ENCODE measurements at regions not wholly inside any gene's neighbourhood (a gene's known extent, or its start where the extent isn't known, plus 50 kb on each side); places are given as distances from the start of the nearest gene placed in this dataset.
"Not testable (repeated sequence)": the region's sequence is repeated elsewhere in the genome, so short reads cannot be mapped to it uniquely, and the experiment has no call there.

DNA sequence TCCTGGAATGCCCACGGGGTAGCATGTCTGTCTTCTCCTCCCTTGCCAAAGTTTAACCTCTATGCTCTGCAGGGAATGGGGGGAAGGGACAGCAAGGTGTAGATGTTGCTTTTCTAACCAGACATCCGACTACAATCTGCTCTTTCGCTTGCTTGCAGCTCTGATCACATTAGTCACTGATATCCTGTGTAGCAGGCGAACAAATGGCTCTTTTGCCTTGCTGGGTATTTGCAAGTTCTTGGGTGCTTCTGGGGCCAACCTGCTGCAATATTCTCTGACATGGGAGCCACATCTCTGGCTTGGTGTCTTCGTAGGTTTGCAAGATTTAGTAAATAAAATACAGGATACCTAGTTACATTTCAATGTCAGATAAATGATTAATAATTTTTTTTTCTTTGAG, 190.0 kb downstream of the ASB1 start:
- Histone ChIP-seq H2BK120ac (ENCODE audit: insufficient read depth, low read length, poor library complexity) (no peak overlapping the region), H3K14ac (ENCODE audit: low read length) (no peak overlapping the region), H3K27ac (ENCODE audit: low read depth, low read length) (no peak overlapping the region), H4K91ac (ENCODE audit: low read depth, low read length) (no peak overlapping the region), H3K79me2 (ENCODE audit: control insufficient read depth, insufficient read depth, low read length, poor library complexity) (no peaks in the 10 kb centered on the region), H3K9me3 (ENCODE audit: insufficient read depth, low read depth, low read length) (peaks cover 2% of the 10 kb centered on the region), H2BK5ac (ENCODE audit: low read depth, low read length, poor library complexity) (no peak overlapping the region), H3K27me3 (ENCODE audit: insufficient read depth, low read length) (no peaks in the 10 kb centered on the region), H2BK12ac (ENCODE audit: low read length) (no peak overlapping the region), H4K12ac (ENCODE audit: low read depth, low read length) (no peak overlapping the region), H3K18ac (ENCODE audit: low read length) (no peak overlapping the region), H3K36me3 (ENCODE audit: control insufficient read depth in 1 of 2, insufficient read depth in 2 of 2, low read length in 2 of 2) (no peaks in the 10 kb centered on the region), H3K9ac (ENCODE audit: low read length) (no peak overlapping the region), H3K4me2 (ENCODE audit: low read length) (no peak overlapping the region), H2AK5ac (ENCODE audit: low read length) (no peak overlapping the region), H4K8ac (ENCODE audit: low read depth, low read length) (no peak overlapping the region), H3K79me1 (ENCODE audit: low read length) (no peaks in the 10 kb centered on the region), H3K23ac (ENCODE audit: low read length) (no peak overlapping the region), H3K4me1 (ENCODE audit: control insufficient read depth in 1 of 2, insufficient read depth in 2 of 2, low read length in 2 of 2) (no peaks in the 10 kb centered on the region), H2AFZ (ENCODE audit: insufficient read depth, low read length, poor library complexity) (no peak overlapping the region), H3K4me3 (ENCODE audit: low read depth, low read length) (no peak overlapping the region), H3K4ac (ENCODE audit: low read depth, low read length) (no peak overlapping the region)
- no CpG with 5 or more reads among the region's 5 CpGs for WGBS (ENCODE audit: extremely low coverage, insufficient coverage, insufficient read length)
- no peak for DNase-seq

DNA sequence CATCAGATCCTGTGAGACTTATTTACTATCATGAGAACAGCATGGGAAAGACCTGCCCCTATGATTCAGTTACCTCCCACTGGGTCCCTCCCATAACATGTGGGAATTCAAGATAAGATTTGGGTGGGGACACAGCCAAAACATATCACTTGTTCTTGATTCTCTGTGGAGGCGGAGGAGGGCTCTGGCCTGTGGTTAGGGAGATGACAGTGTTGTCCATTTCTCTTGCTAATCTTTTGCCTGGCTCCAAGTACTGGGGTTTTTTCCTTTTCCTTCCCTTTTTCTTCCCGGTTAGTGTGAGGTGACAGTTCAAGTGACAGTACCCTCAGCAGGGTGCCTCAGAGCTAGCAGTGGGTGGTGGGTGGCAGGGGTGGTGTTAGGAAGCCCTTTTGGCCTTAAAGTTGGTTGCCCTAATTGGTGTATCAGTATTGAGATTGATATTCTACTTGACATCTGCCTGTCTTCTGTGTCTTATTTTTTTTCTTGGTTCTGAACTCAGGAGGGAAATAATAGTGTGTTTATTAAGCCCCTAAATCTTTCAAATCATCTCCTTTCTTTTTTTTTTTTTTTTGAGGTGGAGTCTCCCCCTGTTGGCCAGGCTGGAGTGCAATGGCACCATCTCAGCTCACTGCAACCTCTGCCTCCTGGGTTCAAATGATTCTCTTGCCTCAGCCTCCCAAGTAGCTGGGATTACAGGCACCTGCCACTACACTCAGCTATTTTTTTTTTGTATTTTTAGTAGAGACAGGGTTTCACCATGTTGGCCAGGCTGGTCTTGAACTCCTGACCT, 192.0 kb downstream of the ASB1 start:
- H3K4me1 ChIP-seq (ENCODE audit: control insufficient read depth in 1 of 2, insufficient read depth in 2 of 2, low read length in 2 of 2); H2BK5ac ChIP-seq (ENCODE audit: low read depth, low read length, poor library complexity); H3K79me1 ChIP-seq (ENCODE audit: low read length); H2AFZ ChIP-seq (ENCODE audit: insufficient read depth, low read length, poor library complexity); H3K4me3 ChIP-seq (ENCODE audit: low read depth, low read length); H3K23ac ChIP-seq (ENCODE audit: low read length); H4K12ac ChIP-seq (ENCODE audit: low read depth, low read length); H3K9ac ChIP-seq (ENCODE audit: low read length); H3K14ac ChIP-seq (ENCODE audit: low read length); H2BK12ac ChIP-seq (ENCODE audit: low read length); H2AK5ac ChIP-seq (ENCODE audit: low read length); H2BK120ac ChIP-seq (ENCODE audit: insufficient read depth, low read length, poor library complexity); H3K27me3 ChIP-seq (ENCODE audit: insufficient read depth, low read length); H3K4ac ChIP-seq (ENCODE audit: low read depth, low read length); H3K27ac ChIP-seq (ENCODE audit: low read depth, low read length); H4K91ac ChIP-seq (ENCODE audit: low read depth, low read length); H3K18ac ChIP-seq (ENCODE audit: low read length); H3K4me2 ChIP-seq (ENCODE audit: low read length); H4K8ac ChIP-seq (ENCODE audit: low read depth, low read length); H3K9me3 ChIP-seq (ENCODE audit: insufficient read depth, low read depth, low read length); H3K36me3 ChIP-seq (ENCODE audit: control insufficient read depth in 1 of 2, insufficient read depth in 2 of 2, low read length in 2 of 2); DNase-seq; H3K79me2 ChIP-seq (ENCODE audit: control insufficient read depth, insufficient read depth, low read length, poor library complexity): not testable (repeated sequence)
- no CpG with 5 or more reads among the region's 2 CpGs for WGBS (ENCODE audit: extremely low coverage, insufficient coverage, insufficient read length)

DNA sequence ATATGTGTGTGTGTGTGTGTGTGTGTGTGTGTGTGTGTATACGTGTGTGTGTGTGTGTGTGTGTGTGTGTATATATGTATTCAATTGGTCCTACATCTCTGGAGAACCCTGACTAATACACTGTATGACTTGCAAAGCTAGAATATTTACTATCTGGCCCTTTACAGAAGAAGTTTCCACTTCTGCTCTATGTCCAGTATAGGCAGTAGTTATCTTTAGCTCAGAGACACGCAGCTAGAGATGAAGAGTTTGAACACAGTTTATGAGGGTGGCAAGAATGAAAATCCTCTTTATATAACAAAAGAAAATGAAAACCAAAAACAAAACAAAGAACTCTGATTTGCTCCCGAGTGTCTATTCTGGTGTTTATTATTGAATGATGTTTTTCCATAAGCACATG, 201.2 kb downstream of the ASB1 start:
- Histone ChIP-seq H3K4me2 (ENCODE audit: low read length) (no peak overlapping the region), H3K36me3 (ENCODE audit: control insufficient read depth in 1 of 2, insufficient read depth in 2 of 2, low read length in 2 of 2) (no peaks in the 10 kb centered on the region), H4K8ac (ENCODE audit: low read depth, low read length) (no peak overlapping the region), H2AFZ (ENCODE audit: insufficient read depth, low read length, poor library complexity) (no peak overlapping the region), H4K12ac (ENCODE audit: low read depth, low read length) (no peak overlapping the region), H3K79me2 (ENCODE audit: control insufficient read depth, insufficient read depth, low read length, poor library complexity) (no peaks in the 10 kb centered on the region), H3K4ac (ENCODE audit: low read depth, low read length) (no peak overlapping the region), H3K79me1 (ENCODE audit: low read length) (no peaks in the 10 kb centered on the region), H3K4me1 (ENCODE audit: control insufficient read depth in 1 of 2, insufficient read depth in 2 of 2, low read length in 2 of 2) (no peaks in the 10 kb centered on the region), H3K9ac (ENCODE audit: low read length) (no peak overlapping the region), H3K18ac (ENCODE audit: low read length) (no peak overlapping the region), H2BK12ac (ENCODE audit: low read length) (no peak overlapping the region), H3K14ac (ENCODE audit: low read length) (no peak overlapping the region), H3K27ac (ENCODE audit: low read depth, low read length) (no peak overlapping the region), H2BK120ac (ENCODE audit: insufficient read depth, low read length, poor library complexity) (no peak overlapping the region), H4K91ac (ENCODE audit: low read depth, low read length) (no peak overlapping the region), H3K4me3 (ENCODE audit: low read depth, low read length) (no peak overlapping the region), H2BK5ac (ENCODE audit: low read depth, low read length, poor library complexity) (no peak overlapping the region), H3K23ac (ENCODE audit: low read length) (no peak overlapping the region), H3K9me3 (ENCODE audit: insufficient read depth, low read depth, low read length) (peaks cover 3% of the 10 kb centered on the region), H2AK5ac (ENCODE audit: low read length) (no peak overlapping the region), H3K27me3 (ENCODE audit: insufficient read depth, low read length) (no peaks in the 10 kb centered on the region)
- WGBS (ENCODE audit: extremely low coverage, insufficient coverage, insufficient read length), result no CpG with 5 or more reads among the region's 3 CpGs
- no peak for DNase-seq

DNA sequence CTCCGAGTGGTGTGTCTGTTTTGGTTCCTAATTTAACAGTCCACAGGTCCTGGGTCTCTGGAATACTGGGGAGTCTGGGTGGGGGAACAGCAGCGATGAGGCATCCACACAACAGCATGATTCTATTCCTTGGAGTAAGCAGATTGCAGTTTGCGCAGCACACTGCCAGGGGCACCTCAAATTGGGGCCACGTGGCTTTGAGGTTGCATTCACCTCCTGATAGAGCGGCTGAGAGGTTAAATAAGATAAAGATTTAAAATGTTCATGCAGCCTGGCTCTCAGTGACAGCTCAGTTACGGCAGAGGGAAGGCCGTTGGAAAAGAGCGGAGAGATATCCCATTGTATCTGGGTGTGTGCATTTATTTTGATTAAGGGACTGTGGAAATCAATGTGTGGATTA, 202.3 kb downstream of the ASB1 start:
- Histone ChIP-seq H3K79me1 (ENCODE audit: low read length) (no peaks in the 10 kb centered on the region), H2AK5ac (ENCODE audit: low read length) (no peak overlapping the region), H2BK5ac (ENCODE audit: low read depth, low read length, poor library complexity) (no peak overlapping the region), H3K27ac (ENCODE audit: low read depth, low read length) (no peak overlapping the region), H3K27me3 (ENCODE audit: insufficient read depth, low read length) (no peaks in the 10 kb centered on the region), H2BK12ac (ENCODE audit: low read length) (no peak overlapping the region), H2AFZ (ENCODE audit: insufficient read depth, low read length, poor library complexity) (no peak overlapping the region), H3K9me3 (ENCODE audit: insufficient read depth, low read depth, low read length) (peaks cover 1% of the 10 kb centered on the region), H4K91ac (ENCODE audit: low read depth, low read length) (no peak overlapping the region), H3K18ac (ENCODE audit: low read length) (no peak overlapping the region), H3K23ac (ENCODE audit: low read length) (no peak overlapping the region), H3K14ac (ENCODE audit: low read length) (no peak overlapping the region), H3K4me2 (ENCODE audit: low read length) (no peak overlapping the region), H4K8ac (ENCODE audit: low read depth, low read length) (no peak overlapping the region), H2BK120ac (ENCODE audit: insufficient read depth, low read length, poor library complexity) (no peak overlapping the region), H3K9ac (ENCODE audit: low read length) (no peak overlapping the region), H3K4me3 (ENCODE audit: low read depth, low read length) (no peak overlapping the region), H3K4me1 (ENCODE audit: control insufficient read depth in 1 of 2, insufficient read depth in 2 of 2, low read length in 2 of 2) (no peaks in the 10 kb centered on the region), H4K12ac (ENCODE audit: low read depth, low read length) (no peak overlapping the region), H3K36me3 (ENCODE audit: control insufficient read depth in 1 of 2, insufficient read depth in 2 of 2, low read length in 2 of 2) (no peaks in the 10 kb centered on the region), H3K4ac (ENCODE audit: low read depth, low read length) (no peak overlapping the region), H3K79me2 (ENCODE audit: control insufficient read depth, insufficient read depth, low read length, poor library complexity) (no peaks in the 10 kb centered on the region)
- WGBS (ENCODE audit: extremely low coverage, insufficient coverage, insufficient read length), result no CpG with 5 or more reads among the region's 8 CpGs
- no peak for DNase-seq

All from trophoblast cell (in vitro differentiated cells and primary cell).